NT2/D1 (cell line): ENCODE measurements at regions not wholly inside any gene's neighbourhood (a gene's known extent, or its start where the extent isn't known, plus 50 kb on each side); places are given as distances from the start of the nearest gene placed in this dataset.

Source experiments
- DNase-seq: peaks from one replicate; pipeline ENCODE4 v3.0.0-alpha.2; 2011; ENCODE audit warnings: low read depth, low spot score
- H3K27me3 ChIP-seq: 2 replicates; pipeline ENCODE4 v1.6.0; 2011; ENCODE audit warnings: mild to moderate bottlenecking; ENCODE audit not compliant: insufficient read length, insufficient read depth
- H3K36me3 ChIP-seq: 2 replicates; pipeline ENCODE4 v1.6.1; 2011; ENCODE audit warnings: mild to moderate bottlenecking, low read length, mixed read lengths; ENCODE audit not compliant: insufficient read depth, insufficient read length
- H3K4me1 ChIP-seq: 2 replicates; pipeline ENCODE4 v1.5.1; 2011; ENCODE audit not compliant: insufficient read depth, insufficient read length
- H3K4me3 ChIP-seq: 2 replicates; pipeline ENCODE4 v1.5.1; 2011; ENCODE audit warnings: low read depth; ENCODE audit not compliant: insufficient read length
- H3K9ac ChIP-seq: 2 replicates; pipeline ENCODE4 v1.6.0; 2011; ENCODE audit warnings: low read depth; ENCODE audit not compliant: insufficient read length
- H3K9me3 ChIP-seq: 2 replicates; pipeline ENCODE4 v1.5.1; 2011; ENCODE audit warnings: mild to moderate bottlenecking, low read length; ENCODE audit not compliant: insufficient read depth
- SUZ12 ChIP-seq: IDR thresholded peaks from 2 replicates; pipeline ENCODE4 v1.6.1; 2011; ENCODE audit not compliant: insufficient read length, insufficient read depth; ENCODE audit errors: extremely low read depth
- YY1 ChIP-seq: IDR thresholded peaks from 2 replicates; pipeline ENCODE4 v1.6.1; 2011; ENCODE audit not compliant: insufficient read length, insufficient read depth
- ZNF274 ChIP-seq: IDR thresholded peaks from 2 replicates; pipeline ENCODE4 v1.6.1; 2011; ENCODE audit warnings: mild to moderate bottlenecking, low read depth, low read length

GRCh38 chr13:107076801-107077200 lies 508.9 kb upstream of the ARGLU1 start:
- H3K36me3 ChIP-seq = no peaks in the 10 kb centered on the region
- no peaks in the 10 kb centered on the region for H3K9me3 ChIP-seq
- DNase-seq = no peak

GRCh38 chr13:107075576-107075975 lies 507.6 kb upstream of the ARGLU1 start:
- TF ChIP-seq SUZ12 = no peak
- TF ChIP-seq YY1 = no peak
- no peak for TF ChIP-seq ZNF274
- no peak for DNase-seq
- Histone ChIP-seq H3K36me3 (no peaks in the 10 kb centered on the region), H3K9ac (no peak overlapping the region), H3K9me3 (no peaks in the 10 kb centered on the region), H3K4me1 (no peaks in the 10 kb centered on the region), H3K27me3 (no peaks in the 10 kb centered on the region), H3K4me3 (no peak overlapping the region)

More at GRCh38 chr13:107076801-107077200, 508.9 kb upstream of the ARGLU1 start:
- Histone ChIP-seq H3K4me1 (no peaks in the 10 kb centered on the region), H3K4me3 (no peak overlapping the region), H3K27me3 (no peaks in the 10 kb centered on the region), H3K9ac (no peak overlapping the region)
- TF ChIP-seq SUZ12 (no peak), ZNF274 (no peak)

GRCh38 chr13:107070792-107071191 lies 502.9 kb upstream of the ARGLU1 start:
- no peaks in the 10 kb centered on the region for H3K36me3 ChIP-seq
- DNase-seq = no peak
- no peaks in the 10 kb centered on the region for H3K9me3 ChIP-seq
- H3K4me1 ChIP-seq = no peaks in the 10 kb centered on the region
- no peak overlapping the region for H3K9ac ChIP-seq
- H3K27me3 ChIP-seq = no peaks in the 10 kb centered on the region
- TF ChIP-seq YY1 (no peak), SUZ12 (no peak), ZNF274 (no peak)
- H3K4me3 ChIP-seq = no peak overlapping the region

- Histone ChIP-seq H3K4me3 (no peak overlapping the region), H3K4me1 (no peaks in the 10 kb centered on the region), H3K36me3 (no peaks in the 10 kb centered on the region), H3K9ac (no peak overlapping the region), H3K27me3 (no peaks in the 10 kb centered on the region), H3K9me3 (no peaks in the 10 kb centered on the region)
- TF ChIP-seq ZNF274 = no peak
- no peak for TF ChIP-seq YY1
- no peak for TF ChIP-seq SUZ12
- DNase-seq = no peak
These were observed 501.3 kb upstream of the ARGLU1 start for GRCh38 chr13:107069108-107069776.

- DNase-seq = no peak
- H3K4me3 ChIP-seq = no peak overlapping the region
- no peaks in the 10 kb centered on the region for H3K36me3 ChIP-seq
- no peaks in the 10 kb centered on the region for H3K9me3 ChIP-seq
- no peak for TF ChIP-seq ZNF274
- no peak for TF ChIP-seq YY1
- TF ChIP-seq SUZ12 = no peak
- no peaks in the 10 kb centered on the region for H3K27me3 ChIP-seq
- no peak overlapping the region for H3K9ac ChIP-seq
- no peaks in the 10 kb centered on the region for H3K4me1 ChIP-seq
These were observed 499.4 kb upstream of the ARGLU1 start for GRCh38 chr13:107067381-107067780.

- DNase-seq = no peak
- H3K4me3 ChIP-seq = no peak overlapping the region
These were observed 498.4 kb upstream of the ARGLU1 start for GRCh38 chr13:107066355-107066754.

GRCh38 chr13:107065036-107065435 lies 497.1 kb upstream of the ARGLU1 start:
- Histone ChIP-seq H3K9me3 (no peaks in the 10 kb centered on the region), H3K27me3 (no peaks in the 10 kb centered on the region), H3K4me3 (no peak overlapping the region), H3K36me3 (no peaks in the 10 kb centered on the region), H3K4me1 (no peaks in the 10 kb centered on the region), H3K9ac (no peak overlapping the region)
- DNase-seq = no peak
- TF ChIP-seq SUZ12 = no peak
- TF ChIP-seq YY1 = no peak

More at GRCh38 chr13:107066355-107066754, 498.4 kb upstream of the ARGLU1 start:
- no peak overlapping the region for H3K9ac ChIP-seq
- H3K36me3 ChIP-seq = no peaks in the 10 kb centered on the region
- H3K27me3 ChIP-seq = no peaks in the 10 kb centered on the region
- TF ChIP-seq ZNF274 (no peak), YY1 (no peak), SUZ12 (no peak)
- H3K9me3 ChIP-seq = no peaks in the 10 kb centered on the region
- no peaks in the 10 kb centered on the region for H3K4me1 ChIP-seq
